Erythroblast (primary cell): ENCODE measurements at regions not wholly inside any gene's neighbourhood (a gene's known extent, or its start where the extent isn't known, plus 50 kb on each side); places are given as distances from the start of the nearest gene placed in this dataset.

Experiments used
- GATA1 ChIP-seq: IDR thresholded peaks from 2 replicates; pipeline ENCODE4 v1.6.1; 2011; ENCODE audit warnings: low read depth, mild to moderate bottlenecking, control low read depth, low read length, moderate library complexity
- POLR2A ChIP-seq: IDR thresholded peaks from 2 replicates; pipeline ENCODE4 v1.6.1; 2011; ENCODE audit warnings: mild to moderate bottlenecking, low read length

- TF ChIP-seq POLR2A (no peak), GATA1 (no peak)
Observed at GRCh38 chr10:61286686-61287085, 166.5 kb downstream of the TMEM26 start.
